SU-DHL-6 (cell line): ENCODE measurements at regions not wholly inside any gene's neighbourhood (a gene's known extent, or its start where the extent isn't known, plus 50 kb on each side); places are given as distances from the start of the nearest gene placed in this dataset.

Experiments
- H2AFZ ChIP-seq: fragments of 200-600 bp; sonication (generic); 2 replicates; pipeline ENCODE4 v1.6.1; 2014; ENCODE audit warnings: low read depth, mild to moderate bottlenecking, moderate library complexity, mixed read lengths, antibody characterized with exemption, low read length; ENCODE audit not compliant: severe bottlenecking
- H3F3A ChIP-seq: fragments of 200-600 bp; shearing (Covaris generic); 2 replicates; pipeline ENCODE4 v1.6.0; 2016; ENCODE audit warnings: antibody characterized with exemption, mild to moderate bottlenecking; ENCODE audit not compliant: insufficient read depth
- H3K27ac ChIP-seq: fragments of 200-600 bp; sonication (generic); 2 replicates; pipeline ENCODE4 v1.5.1; 2016; ENCODE audit warnings: low read depth, mild to moderate bottlenecking, low read length, moderate library complexity, mixed read lengths
- H3K27me3 ChIP-seq: fragments of 200-600 bp; sonication (generic), shearing (Covaris generic); 2 replicates; pipeline ENCODE4 v1.6.0; 2014; ENCODE audit warnings: mild to moderate bottlenecking, low read length
- H3K36me3 ChIP-seq: fragments of 200-600 bp; sonication (generic); 2 replicates; pipeline ENCODE4 v1.6.1; 2014; ENCODE audit warnings: mild to moderate bottlenecking, low read length, mixed read lengths
- H3K4me2 ChIP-seq: fragments of 300-600, 200-600 bp; shearing (Covaris generic), sonication (generic); 2 replicates; pipeline ENCODE4 v1.6.0; 2014; ENCODE audit warnings: low read length, low read depth, mild to moderate bottlenecking; ENCODE audit not compliant: poor library complexity, severe bottlenecking
- H3K4me3 ChIP-seq: fragments of 200-600 bp; sonication (generic); 2 replicates; pipeline ENCODE4 v1.5.1; 2014; ENCODE audit warnings: antibody characterized with exemption, low read length, mild to moderate bottlenecking, mixed read lengths; ENCODE audit not compliant: insufficient read depth, poor library complexity, severe bottlenecking
- H3K79me2 ChIP-seq: fragments of 200-600 bp; sonication (generic); 2 replicates; pipeline ENCODE4 v1.6.1; 2014; ENCODE audit warnings: mild to moderate bottlenecking, low read length, moderate library complexity; ENCODE audit not compliant: insufficient read depth
- H3K9ac ChIP-seq: fragments of 200-600 bp; sonication (generic); 2 replicates; pipeline ENCODE4 v1.7.0; 2014; ENCODE audit warnings: mild to moderate bottlenecking, low read length
- H3K9me2 ChIP-seq: fragments of 200-600 bp; sonication (generic); replicated peaks from 2 replicates; pipeline ENCODE4 v1.6.1; 2014; ENCODE audit warnings: low read length; ENCODE audit not compliant: insufficient read depth
- H3K9me3 ChIP-seq: fragments of 200-600 bp; sonication (generic); 2 replicates; pipeline ENCODE4 v1.6.1; 2014; ENCODE audit warnings: low read length, mixed read lengths; ENCODE audit not compliant: insufficient read depth
- H4K20me1 ChIP-seq: fragments of 200-600 bp; sonication (generic); 2 replicates; pipeline ENCODE4 v1.6.1; 2014; ENCODE audit warnings: low read depth, mild to moderate bottlenecking, antibody characterized with exemption, low read length, moderate library complexity, mixed read lengths
- CTCF ChIP-seq: fragments of 200-600 bp; sonication (generic); IDR thresholded peaks from one replicate; pipeline ENCODE4 v1.5.1; 2017; ENCODE audit warnings: antibody characterized with exemption, mild to moderate bottlenecking, low read length, moderate library complexity; ENCODE audit not compliant: insufficient read depth, poor library complexity, severe bottlenecking
- EZH2phosphoT487 ChIP-seq: fragments of 200-600 bp; sonication (generic), shearing (Covaris generic); conservative IDR thresholded peaks from 2 replicates; pipeline ENCODE4 v1.6.1; 2018; ENCODE audit warnings: mild to moderate bottlenecking, antibody characterized with exemption, low read length, moderate library complexity, mixed read lengths

GRCh38 chr16:11461595-11461990 lies 116.3 kb downstream of the RMI2 start:
- TF ChIP-seq EZH2phosphoT487 (no peak), CTCF (no peak)
- no peak overlapping the region for H3K9ac ChIP-seq
- no peaks in the 10 kb centered on the region for H3K9me3 ChIP-seq
- H3K4me3 ChIP-seq: no peak overlapping the region
- H3K36me3 ChIP-seq: no peaks in the 10 kb centered on the region
- H3K27me3 ChIP-seq: no peaks in the 10 kb centered on the region
- H3K79me2 ChIP-seq: no peaks in the 10 kb centered on the region
- no peaks in the 10 kb centered on the region for H3K9me2 ChIP-seq
- H3K4me2 ChIP-seq: no peak overlapping the region
- H3K27ac ChIP-seq: no peak overlapping the region
- H2AFZ ChIP-seq: no peak overlapping the region
- H4K20me1 ChIP-seq: no peaks in the 10 kb centered on the region
- no peaks in the 10 kb centered on the region for H3F3A ChIP-seq

- Histone ChIP-seq H4K20me1 (no peaks in the 10 kb centered on the region), H3K9ac (no peak overlapping the region), H3K9me2 (no peaks in the 10 kb centered on the region), H3K79me2 (no peaks in the 10 kb centered on the region), H3K27ac (no peak overlapping the region), H3K9me3 (no peaks in the 10 kb centered on the region), H3F3A (no peaks in the 10 kb centered on the region), H3K4me2 (no peak overlapping the region), H2AFZ (no peak overlapping the region), H3K27me3 (no peaks in the 10 kb centered on the region), H3K36me3 (no peaks in the 10 kb centered on the region), H3K4me3 (no peak overlapping the region)
- TF ChIP-seq EZH2phosphoT487: no peak
- no peak for TF ChIP-seq CTCF
Measured at GRCh38 chr16:11462036-11462435, 116.8 kb downstream of the RMI2 start.

- H4K20me1 ChIP-seq: no peaks in the 10 kb centered on the region
- TF ChIP-seq CTCF (no peak), EZH2phosphoT487 (no peak)
- no peaks in the 10 kb centered on the region for H3K36me3 ChIP-seq
- no peak overlapping the region for H3K27ac ChIP-seq
- no peaks in the 10 kb centered on the region for H3K79me2 ChIP-seq
- no peak overlapping the region for H3K4me3 ChIP-seq
- H3K9me2 ChIP-seq: no peaks in the 10 kb centered on the region
- H3K9ac ChIP-seq: no peak overlapping the region
- no peaks in the 10 kb centered on the region for H3K9me3 ChIP-seq
- no peaks in the 10 kb centered on the region for H3K27me3 ChIP-seq
- no peaks in the 10 kb centered on the region for H3F3A ChIP-seq
- H2AFZ ChIP-seq: no peak overlapping the region
- H3K4me2 ChIP-seq: no peak overlapping the region
Measured at GRCh38 chr16:11462861-11463260, 117.6 kb downstream of the RMI2 start.

GRCh38 chr16:11464241-11464640 lies 119.0 kb downstream of the RMI2 start:
- Histone ChIP-seq H3K9me3 (no peaks in the 10 kb centered on the region), H3F3A (no peaks in the 10 kb centered on the region), H3K27ac (no peak overlapping the region), H3K9ac (no peak overlapping the region), H3K4me3 (no peak overlapping the region), H3K79me2 (no peaks in the 10 kb centered on the region), H3K36me3 (no peaks in the 10 kb centered on the region), H3K27me3 (no peaks in the 10 kb centered on the region), H3K4me2 (no peak overlapping the region), H3K9me2 (no peaks in the 10 kb centered on the region), H4K20me1 (no peaks in the 10 kb centered on the region), H2AFZ (no peak overlapping the region)
- no peak for TF ChIP-seq EZH2phosphoT487
- no peak for TF ChIP-seq CTCF
